SK-N-SH treated with all-trans-retinoic acid at 6 μM for 48 hours (cell line): ENCODE measurements at regions not wholly inside any gene's neighbourhood (a gene's known extent, or its start where the extent isn't known, plus 50 kb on each side); places are given as distances from the start of the nearest gene placed in this dataset.

Source experiments
- ARNTL ChIP-seq: fragments of 450-650 bp; formaldehyde crosslinking; IDR thresholded peaks from 2 replicates; pipeline ENCODE4 v1.5.0; 2020; ENCODE audit warnings: low read depth, mild to moderate bottlenecking, moderate library complexity, borderline replicate concordance
- ISL1 ChIP-seq: fragments of 250-450 bp; sonication (Bioruptor Pico); IDR thresholded peaks from 2 replicates; pipeline ENCODE4 v2.1.2; 2022; ENCODE audit warnings: mild to moderate bottlenecking, moderate library complexity
- PATZ1 ChIP-seq: fragments of 250-450 bp; sonication (Bioruptor Pico); IDR thresholded peaks from 2 replicates; pipeline ENCODE4 v1.8.0; 2020; ENCODE audit warnings: mild to moderate bottlenecking, moderate library complexity, borderline replicate concordance
- ZFP3 ChIP-seq: fragments of 250-450 bp; sonication (Bioruptor Pico); IDR thresholded peaks from 2 replicates; pipeline ENCODE4 v1.5.0; 2020; ENCODE audit warnings: mild to moderate bottlenecking, moderate library complexity
- ZFP30 ChIP-seq: fragments of 450-650 bp; formaldehyde crosslinking; IDR thresholded peaks from 2 replicates; pipeline ENCODE4 v1.5.0; 2022; ENCODE audit warnings: mild to moderate bottlenecking, moderate library complexity
- ZNF70 ChIP-seq: fragments of 450-650 bp; formaldehyde crosslinking; IDR thresholded peaks from 2 replicates; pipeline ENCODE4 v1.5.0; 2020; ENCODE audit warnings: mild to moderate bottlenecking, moderate library complexity

GRCh38 chr1:80392529-80392928 is 1386.0 kb upstream of the ADGRL4 start:
- TF ChIP-seq ZFP30 (CRISPR knock-in tag) = no peak
- TF ChIP-seq ARNTL (CRISPR knock-in tag) = no peak
- TF ChIP-seq ZFP3 (CRISPR knock-in tag) = no peak
- no peak for TF ChIP-seq ZNF70 (CRISPR knock-in tag)
- TF ChIP-seq ISL1 (CRISPR knock-in tag) = no peak
- TF ChIP-seq PATZ1 (CRISPR knock-in tag) = no peak
